Kidney epithelial cell (primary cell): ENCODE measurements at regions not wholly inside any gene's neighbourhood (a gene's known extent, or its start where the extent isn't known, plus 50 kb on each side); places are given as distances from the start of the nearest gene placed in this dataset.

Experiments
- DNase-seq: peaks from one replicate; pipeline ENCODE4 v3.0.0-alpha.2; 2010; ENCODE audit warnings: low read depth
- H3K27me3 ChIP-seq: 2 replicates; pipeline ENCODE4 v1.6.0; 2011; ENCODE audit warnings: low read length; ENCODE audit not compliant: control insufficient read depth, insufficient read depth
- H3K36me3 ChIP-seq: 2 replicates; pipeline ENCODE4 v1.5.1; 2011; ENCODE audit warnings: low read length; ENCODE audit not compliant: control insufficient read depth, insufficient read depth
- H3K4me3 ChIP-seq: 2 replicates; pipeline ENCODE4 v1.5.1; 2011; ENCODE audit warnings: low read depth, mild to moderate bottlenecking, control low read depth, low read length
- CTCF ChIP-seq: IDR thresholded peaks from 2 replicates; pipeline ENCODE4 v1.5.1; 2011; ENCODE audit warnings: mild to moderate bottlenecking, moderate library complexity, low read length, control low read depth, inconsistent platforms; ENCODE audit not compliant: insufficient read depth, poor library complexity, severe bottlenecking

GRCh38 chr6:74953708-74954107, 252.1 kb downstream of the COL12A1 start:
- no peak for DNase-seq
- no peak for TF ChIP-seq CTCF
- H3K27me3 ChIP-seq: no peaks in the 10 kb centered on the region
- no peaks in the 10 kb centered on the region for H3K36me3 ChIP-seq
- no peak overlapping the region for H3K4me3 ChIP-seq

GRCh38 chr6:74946961-74947360, 258.9 kb downstream of the COL12A1 start:
- peak; percentile 21 for DNase-seq
- Histone ChIP-seq H3K27me3 (no peaks in the 10 kb centered on the region), H3K36me3 (no peaks in the 10 kb centered on the region), H3K4me3 (no peak overlapping the region)
- no peak for TF ChIP-seq CTCF

- no peak for TF ChIP-seq CTCF
- Histone ChIP-seq H3K27me3 (no peaks in the 10 kb centered on the region), H3K4me3 (no peak overlapping the region), H3K36me3 (no peaks in the 10 kb centered on the region)
- no peak for DNase-seq
These were observed 263.7 kb downstream of the COL12A1 start for GRCh38 chr6:74942130-74942529.

- H3K36me3 ChIP-seq: no peaks in the 10 kb centered on the region
- no peak for DNase-seq
- TF ChIP-seq CTCF: no peak
- no peak overlapping the region for H3K4me3 ChIP-seq
- no peaks in the 10 kb centered on the region for H3K27me3 ChIP-seq
These were observed 264.4 kb downstream of the COL12A1 start for GRCh38 chr6:74941424-74941823.

GRCh38 chr6:74939721-74940620, 265.9 kb downstream of the COL12A1 start:
- DNase-seq: no peak
- no peaks in the 10 kb centered on the region for H3K36me3 ChIP-seq
- H3K27me3 ChIP-seq: no peaks in the 10 kb centered on the region
- no peak for TF ChIP-seq CTCF
- H3K4me3 ChIP-seq: no peak overlapping the region
